Keratinocyte (primary cell): ENCODE measurements at regions not wholly inside any gene's neighbourhood (a gene's known extent, or its start where the extent isn't known, plus 50 kb on each side); places are given as distances from the start of the nearest gene placed in this dataset.

Experiments
- DNase-seq: peaks from one replicate; pipeline ENCODE4 v3.0.0-alpha.2; 2011; ENCODE audit warnings: low read depth, missing footprints, low spot score
- FAIRE-seq: peaks from 2 replicates; lab custom pipeline; 2011; peaks lifted over from hg19 to GRCh38; lab: Jason Lieb, UNC
- H2AFZ ChIP-seq: 2 replicates; pipeline ENCODE4 v1.6.0; 2012; ENCODE audit warnings: low read length, control low read depth, inconsistent platforms; ENCODE audit not compliant: control insufficient read depth
- H3K27ac ChIP-seq: 2 replicates; pipeline ENCODE4 v1.5.1; 2011; ENCODE audit warnings: low read length; ENCODE audit not compliant: control insufficient read depth, insufficient read depth
- H3K27me3 ChIP-seq: 3 replicates; pipeline ENCODE4 v1.6.0; 2011; ENCODE audit warnings: low read length; ENCODE audit not compliant: control insufficient read depth, insufficient read depth; ENCODE audit errors: extremely low read depth
- H3K36me3 ChIP-seq, 2 experiments: 2 replicates in 1 of 2; 3 replicates in 1 of 2; pipeline ENCODE4 v1.5.1; 2011; ENCODE audit warnings: low read length in 2 of 2, mild to moderate bottlenecking in 1 of 2; ENCODE audit not compliant: control insufficient read depth in 2 of 2, insufficient read depth in 2 of 2; ENCODE audit errors: extremely low read depth in 1 of 2
- H3K4me1 ChIP-seq: 3 replicates; pipeline ENCODE4 v1.5.1; 2011; ENCODE audit warnings: low read length; ENCODE audit not compliant: control insufficient read depth, insufficient read depth; ENCODE audit errors: extremely low read depth
- H3K4me2 ChIP-seq: 3 replicates; pipeline ENCODE4 v1.6.0; 2011; ENCODE audit warnings: low read depth, low read length; ENCODE audit not compliant: control insufficient read depth, insufficient read depth; ENCODE audit errors: extremely low read depth
- H3K4me3 ChIP-seq, 3 experiments: fragments of 200-600 bp in 1 of 3; sonication (generic) in 1 of 3; 2 replicates in 2 of 3; 3 replicates in 1 of 3; pipeline ENCODE4 v1.5.1; 2011 to 2016; ENCODE audit warnings: low read length in 3 of 3, mild to moderate bottlenecking in 3 of 3, control low read depth in 2 of 3, inconsistent platforms in 1 of 3, low read depth in 1 of 3, mixed read lengths in 1 of 3, mixed run types in 1 of 3, moderate library complexity in 1 of 3; ENCODE audit not compliant: control insufficient read depth in 2 of 3, insufficient read depth in 2 of 3; ENCODE audit errors: extremely low read depth in 1 of 3
- H3K79me2 ChIP-seq: 2 replicates; pipeline ENCODE4 v1.6.0; 2012; ENCODE audit warnings: low read length; ENCODE audit not compliant: control insufficient read depth, insufficient read depth
- H3K9ac ChIP-seq: 3 replicates; pipeline ENCODE4 v1.6.0; 2011; ENCODE audit warnings: low read length; ENCODE audit not compliant: control insufficient read depth, insufficient read depth; ENCODE audit errors: extremely low read depth
- H3K9me1 ChIP-seq: 3 replicates; pipeline ENCODE4 v1.6.0; 2011; ENCODE audit warnings: low read length; ENCODE audit not compliant: control insufficient read depth, insufficient read depth; ENCODE audit errors: extremely low read depth
- H3K9me3 ChIP-seq: 2 replicates; pipeline ENCODE4 v1.5.1; 2012; ENCODE audit warnings: low read depth, low read length; ENCODE audit not compliant: control insufficient read depth
- H4K20me1 ChIP-seq: 3 replicates; pipeline ENCODE4 v1.6.0; 2011; ENCODE audit warnings: low read length; ENCODE audit not compliant: control insufficient read depth, insufficient read depth; ENCODE audit errors: extremely low read depth
- CTCF ChIP-seq, 3 experiments: IDR thresholded peaks in 1 of 3; conservative IDR thresholded peaks in 1 of 3; optimal IDR thresholded peaks in 1 of 3; 2 replicates in 2 of 3; 3 replicates in 1 of 3; pipeline versions ENCODE3 to v1.5.1; 2011; ENCODE audit warnings: low read length in 3 of 3, mild to moderate bottlenecking in 3 of 3, moderate library complexity in 2 of 3, control low read depth in 1 of 3, inconsistent platforms in 1 of 3; ENCODE audit not compliant: insufficient read depth in 2 of 3; ENCODE audit errors: extremely low read depth in 1 of 3
- EZH2 ChIP-seq: IDR thresholded peaks from one replicate; pipeline ENCODE4 v1.6.1; 2012; ENCODE audit warnings: inconsistent platforms, mild to moderate bottlenecking, low read length, moderate library complexity
- dilution Hi-C: fragments of 300-500 bp; cut with MboI; formaldehyde crosslinking; loops from one replicate; pipeline ENCODE4 v1.7.0; 2020; ENCODE audit warnings: low sequenced_read_pairs; ENCODE audit not compliant: extremely low pct_ligation_motif_present

DNA sequence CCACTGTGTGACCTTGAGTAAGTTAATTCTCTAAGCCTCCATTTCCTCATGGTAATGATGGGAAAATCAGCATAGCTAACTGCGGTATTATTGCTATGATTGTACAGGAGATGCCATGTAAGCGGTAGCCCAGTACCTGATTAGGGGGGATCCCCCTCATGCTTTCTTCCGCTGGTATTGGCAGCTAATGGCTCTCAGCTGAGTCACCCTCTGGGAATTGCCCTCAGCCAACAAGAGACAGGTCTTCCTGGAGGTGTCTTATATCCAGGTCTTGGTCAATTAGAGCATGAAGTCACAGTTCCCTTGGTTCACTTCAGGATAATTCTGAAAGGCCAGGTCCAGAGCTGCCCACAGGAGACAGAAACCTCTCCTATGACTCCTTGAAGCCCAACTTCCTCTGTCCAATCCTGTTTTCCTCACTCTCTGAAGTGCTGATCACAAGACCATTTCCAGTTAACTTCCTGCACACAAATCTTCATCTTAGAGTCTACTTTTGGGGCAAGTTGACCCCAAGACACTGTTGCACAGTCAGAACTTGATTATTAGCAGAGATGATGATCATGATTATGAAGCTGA is 724.7 kb upstream of the ZNF385D start:
- Histone ChIP-seq H3K4me3 (no peak overlapping the region), H3K4me2 (no peak overlapping the region), H3K9me1 (no peaks in the 10 kb centered on the region), H3K79me2 (no peaks in the 10 kb centered on the region), H3K9ac (no peak overlapping the region), H3K27ac (no peak overlapping the region), H3K36me3 (no peaks in the 10 kb centered on the region), H3K4me1 (no peaks in the 10 kb centered on the region), H3K9me3 (no peaks in the 10 kb centered on the region), H3K27me3 (no peaks in the 10 kb centered on the region), H2AFZ (no peak overlapping the region), H4K20me1 (no peaks in the 10 kb centered on the region)
- TF ChIP-seq CTCF (optimal IDR thresholded peaks at IDR 0.05 in 1 of 3, IDR thresholded peaks at IDR 0.05 in 1 of 3, conservative IDR thresholded peaks at IDR 0.05 in 1 of 3; ENCODE audit: extremely low read depth in 1 of 3, insufficient read depth in 2 of 3, low read length in 3 of 3): no peak
- TF ChIP-seq EZH2: no peak
- DNase-seq (no peak), FAIRE-seq (no peak)
- dilution Hi-C loops: no loop called here

DNA sequence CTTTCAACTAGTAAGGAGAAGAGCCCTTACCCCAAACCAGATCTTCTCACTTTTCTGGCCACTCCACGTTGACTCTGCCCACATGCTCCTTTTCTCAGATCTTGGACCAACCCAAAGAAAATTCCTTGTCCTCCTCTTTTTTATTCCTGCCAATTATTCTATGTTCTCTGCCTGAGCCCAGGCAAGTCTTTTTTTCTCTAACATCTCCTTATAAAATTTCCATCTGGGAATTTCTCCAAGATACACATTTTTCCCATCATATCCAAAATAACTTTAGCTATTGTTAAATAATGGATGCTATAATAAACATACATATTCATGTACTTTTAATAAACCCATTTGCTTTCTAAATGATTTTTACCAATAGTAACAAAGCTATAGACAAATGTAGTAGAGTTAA is 726.0 kb upstream of the ZNF385D start:
- Histone ChIP-seq H3K9me1 (no peaks in the 10 kb centered on the region), H3K9ac (no peak overlapping the region), H3K4me3 (no peak overlapping the region), H3K79me2 (no peaks in the 10 kb centered on the region), H3K36me3 (no peaks in the 10 kb centered on the region), H3K4me1 (no peaks in the 10 kb centered on the region), H3K9me3 (no peaks in the 10 kb centered on the region), H3K27me3 (no peaks in the 10 kb centered on the region), H3K4me2 (no peak overlapping the region), H3K27ac (no peak overlapping the region), H2AFZ (no peak overlapping the region), H4K20me1 (no peaks in the 10 kb centered on the region)
- FAIRE-seq (no peak), DNase-seq (no peak)
- TF ChIP-seq EZH2 (no peak), CTCF (optimal IDR thresholded peaks at IDR 0.05 in 1 of 3, IDR thresholded peaks at IDR 0.05 in 1 of 3, conservative IDR thresholded peaks at IDR 0.05 in 1 of 3; ENCODE audit: extremely low read depth in 1 of 3, insufficient read depth in 2 of 3, low read length in 3 of 3) (no peak)
- dilution Hi-C loops: no loop called here
